Adrenal gland (tissue), 5 donors: ENCODE measurements at regions not wholly inside any gene's neighbourhood (a gene's known extent, or its start where the extent isn't known, plus 50 kb on each side); places are given as distances from the start of the nearest gene placed in this dataset.

ENCODE experiments used
- POLR2A ChIP-seq, 2 donors: fragments of 450-650 bp; IDR thresholded peaks; one replicate each; pipeline ENCODE4 v1.6.1; 2017; ENCODE audit warnings: antibody characterized with exemption in 2 of 2, mild to moderate bottlenecking in 2 of 2, moderate library complexity in 1 of 2
- TF ChIP-seq, protein P1 (sequence below), 6 experiments: fragments of 450-650 bp in 4 of 6; fragments of 200-600 bp in 2 of 6; sonication (generic) in 1 of 6; IDR thresholded peaks; 1 replicate in 5 of 6; 2 replicates in 1 of 6; pipeline versions ENCODE4 v1.5.1 to v1.8.0; 2016 to 2021; ENCODE audit warnings: antibody characterized with exemption in 6 of 6, mild to moderate bottlenecking in 2 of 6, moderate library complexity in 1 of 6
- donor health status: DM: no; HTN: no; CAD: no.

DNA sequence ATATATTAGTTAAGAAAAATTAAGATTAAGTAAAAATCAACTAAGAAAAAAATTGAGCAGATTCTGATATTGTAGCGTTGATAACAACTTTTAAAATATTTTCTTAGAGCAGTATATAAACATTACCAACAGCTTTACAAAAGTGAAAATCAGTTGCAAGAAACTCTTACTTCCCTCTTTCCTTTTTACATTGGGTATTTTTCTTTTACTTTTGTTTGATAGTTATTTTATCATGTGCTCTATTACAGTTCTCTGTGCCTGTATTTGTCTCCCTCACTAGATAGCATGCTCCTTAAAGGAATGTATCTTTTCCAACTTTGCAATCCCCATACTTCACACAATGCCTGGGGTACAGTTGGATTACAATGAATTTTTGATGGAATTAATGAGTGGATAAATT lies 87.5 kb upstream of the P3H2 start:
- TF ChIP-seq, protein P1, sequence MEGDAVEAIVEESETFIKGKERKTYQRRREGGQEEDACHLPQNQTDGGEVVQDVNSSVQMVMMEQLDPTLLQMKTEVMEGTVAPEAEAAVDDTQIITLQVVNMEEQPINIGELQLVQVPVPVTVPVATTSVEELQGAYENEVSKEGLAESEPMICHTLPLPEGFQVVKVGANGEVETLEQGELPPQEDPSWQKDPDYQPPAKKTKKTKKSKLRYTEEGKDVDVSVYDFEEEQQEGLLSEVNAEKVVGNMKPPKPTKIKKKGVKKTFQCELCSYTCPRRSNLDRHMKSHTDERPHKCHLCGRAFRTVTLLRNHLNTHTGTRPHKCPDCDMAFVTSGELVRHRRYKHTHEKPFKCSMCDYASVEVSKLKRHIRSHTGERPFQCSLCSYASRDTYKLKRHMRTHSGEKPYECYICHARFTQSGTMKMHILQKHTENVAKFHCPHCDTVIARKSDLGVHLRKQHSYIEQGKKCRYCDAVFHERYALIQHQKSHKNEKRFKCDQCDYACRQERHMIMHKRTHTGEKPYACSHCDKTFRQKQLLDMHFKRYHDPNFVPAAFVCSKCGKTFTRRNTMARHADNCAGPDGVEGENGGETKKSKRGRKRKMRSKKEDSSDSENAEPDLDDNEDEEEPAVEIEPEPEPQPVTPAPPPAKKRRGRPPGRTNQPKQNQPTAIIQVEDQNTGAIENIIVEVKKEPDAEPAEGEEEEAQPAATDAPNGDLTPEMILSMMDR (IDR thresholded peaks at IDR 0.05): no peak
- TF ChIP-seq POLR2A (IDR thresholded peaks at IDR 0.05): no peak
